HL-60 (cell line): ENCODE measurements at regions not wholly inside any gene's neighbourhood (a gene's known extent, or its start where the extent isn't known, plus 50 kb on each side); places are given as distances from the start of the nearest gene placed in this dataset.
"Not testable (repeated sequence)": the region's sequence is repeated elsewhere in the genome, so short reads cannot be mapped to it uniquely, and the experiment has no call there.

Source experiments
- DNase-seq, 2 experiments: peaks; one replicate each; pipeline ENCODE4 v3.0.0-alpha.2; 2010 to 2020; ENCODE audit warnings: low read depth in 1 of 2, low spot score in 1 of 2
- H3K27ac ChIP-seq: fragments of 250-450 bp; sonication (Bioruptor Pico); replicated peaks from 2 replicates; pipeline ENCODE4 v1.5.1; 2020; ENCODE audit warnings: mild to moderate bottlenecking, moderate library complexity
- H3K27me3 ChIP-seq: fragments of 250-450 bp; sonication (Bioruptor Pico); 2 replicates; pipeline ENCODE4 v1.5.1; 2021; ENCODE audit warnings: mild to moderate bottlenecking, moderate library complexity; ENCODE audit not compliant: insufficient read depth, poor library complexity, severe bottlenecking
- H3K4me3 ChIP-seq: replicated peaks from 2 replicates; pipeline ENCODE4 v1.5.1; 2011; ENCODE audit warnings: mild to moderate bottlenecking, control low read depth, low read length; ENCODE audit not compliant: insufficient read depth
- GABPA ChIP-seq: IDR thresholded peaks from 2 replicates; pipeline ENCODE4 v1.6.1; 2012; ENCODE audit warnings: low read depth
- POLR2AphosphoS5 ChIP-seq: IDR thresholded peaks from 2 replicates; pipeline ENCODE4 v1.6.1; 2012; ENCODE audit warnings: low read depth
- SPI1 ChIP-seq: IDR thresholded peaks from 2 replicates; pipeline ENCODE4 v1.6.1; 2012; ENCODE audit warnings: low read depth, mild to moderate bottlenecking, borderline replicate concordance
- TF ChIP-seq, protein P1 (sequence below): IDR thresholded peaks from 2 replicates; pipeline ENCODE4 v1.6.1; 2012; ENCODE audit warnings: low read depth; ENCODE audit not compliant: insufficient replicate concordance
- TF ChIP-seq, protein P2 (sequence below): IDR thresholded peaks from one replicate; pipeline ENCODE4 v1.5.1; 2011; ENCODE audit warnings: low read length, control low read depth, inconsistent platforms; ENCODE audit not compliant: insufficient read depth

DNA sequence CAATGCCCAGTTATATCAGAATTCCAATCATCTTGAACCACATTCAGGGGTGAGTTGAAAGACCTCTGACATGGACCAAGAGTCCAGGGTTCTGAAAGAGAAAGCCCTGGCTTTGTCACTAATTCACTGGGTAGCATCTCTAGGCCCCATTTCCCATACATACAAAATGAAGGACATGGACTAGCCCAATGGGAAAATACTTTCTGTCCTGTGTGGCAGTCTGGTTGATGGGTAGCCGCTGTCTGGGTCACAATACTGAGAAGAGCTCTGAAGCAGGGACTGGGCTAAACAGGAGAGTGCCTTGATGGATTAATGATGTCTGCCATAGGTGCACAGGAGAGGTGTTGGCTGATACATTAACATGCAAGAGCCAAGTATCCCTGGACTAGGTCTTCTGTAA lies 214.3 kb downstream of the RAB11FIP4 start:
- Histone ChIP-seq H3K4me3 (no peak overlapping the region), H3K27ac (no peak overlapping the region), H3K27me3 (no peaks in the 10 kb centered on the region)
- TF ChIP-seq, protein P1, sequence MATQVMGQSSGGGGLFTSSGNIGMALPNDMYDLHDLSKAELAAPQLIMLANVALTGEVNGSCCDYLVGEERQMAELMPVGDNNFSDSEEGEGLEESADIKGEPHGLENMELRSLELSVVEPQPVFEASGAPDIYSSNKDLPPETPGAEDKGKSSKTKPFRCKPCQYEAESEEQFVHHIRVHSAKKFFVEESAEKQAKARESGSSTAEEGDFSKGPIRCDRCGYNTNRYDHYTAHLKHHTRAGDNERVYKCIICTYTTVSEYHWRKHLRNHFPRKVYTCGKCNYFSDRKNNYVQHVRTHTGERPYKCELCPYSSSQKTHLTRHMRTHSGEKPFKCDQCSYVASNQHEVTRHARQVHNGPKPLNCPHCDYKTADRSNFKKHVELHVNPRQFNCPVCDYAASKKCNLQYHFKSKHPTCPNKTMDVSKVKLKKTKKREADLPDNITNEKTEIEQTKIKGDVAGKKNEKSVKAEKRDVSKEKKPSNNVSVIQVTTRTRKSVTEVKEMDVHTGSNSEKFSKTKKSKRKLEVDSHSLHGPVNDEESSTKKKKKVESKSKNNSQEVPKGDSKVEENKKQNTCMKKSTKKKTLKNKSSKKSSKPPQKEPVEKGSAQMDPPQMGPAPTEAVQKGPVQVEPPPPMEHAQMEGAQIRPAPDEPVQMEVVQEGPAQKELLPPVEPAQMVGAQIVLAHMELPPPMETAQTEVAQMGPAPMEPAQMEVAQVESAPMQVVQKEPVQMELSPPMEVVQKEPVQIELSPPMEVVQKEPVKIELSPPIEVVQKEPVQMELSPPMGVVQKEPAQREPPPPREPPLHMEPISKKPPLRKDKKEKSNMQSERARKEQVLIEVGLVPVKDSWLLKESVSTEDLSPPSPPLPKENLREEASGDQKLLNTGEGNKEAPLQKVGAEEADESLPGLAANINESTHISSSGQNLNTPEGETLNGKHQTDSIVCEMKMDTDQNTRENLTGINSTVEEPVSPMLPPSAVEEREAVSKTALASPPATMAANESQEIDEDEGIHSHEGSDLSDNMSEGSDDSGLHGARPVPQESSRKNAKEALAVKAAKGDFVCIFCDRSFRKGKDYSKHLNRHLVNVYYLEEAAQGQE = no peak
- TF ChIP-seq GABPA (no peak), POLR2AphosphoS5 (no peak), SPI1 (no peak)
- TF ChIP-seq, protein P2, sequence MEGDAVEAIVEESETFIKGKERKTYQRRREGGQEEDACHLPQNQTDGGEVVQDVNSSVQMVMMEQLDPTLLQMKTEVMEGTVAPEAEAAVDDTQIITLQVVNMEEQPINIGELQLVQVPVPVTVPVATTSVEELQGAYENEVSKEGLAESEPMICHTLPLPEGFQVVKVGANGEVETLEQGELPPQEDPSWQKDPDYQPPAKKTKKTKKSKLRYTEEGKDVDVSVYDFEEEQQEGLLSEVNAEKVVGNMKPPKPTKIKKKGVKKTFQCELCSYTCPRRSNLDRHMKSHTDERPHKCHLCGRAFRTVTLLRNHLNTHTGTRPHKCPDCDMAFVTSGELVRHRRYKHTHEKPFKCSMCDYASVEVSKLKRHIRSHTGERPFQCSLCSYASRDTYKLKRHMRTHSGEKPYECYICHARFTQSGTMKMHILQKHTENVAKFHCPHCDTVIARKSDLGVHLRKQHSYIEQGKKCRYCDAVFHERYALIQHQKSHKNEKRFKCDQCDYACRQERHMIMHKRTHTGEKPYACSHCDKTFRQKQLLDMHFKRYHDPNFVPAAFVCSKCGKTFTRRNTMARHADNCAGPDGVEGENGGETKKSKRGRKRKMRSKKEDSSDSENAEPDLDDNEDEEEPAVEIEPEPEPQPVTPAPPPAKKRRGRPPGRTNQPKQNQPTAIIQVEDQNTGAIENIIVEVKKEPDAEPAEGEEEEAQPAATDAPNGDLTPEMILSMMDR = no peak
- DNase-seq = no peak

DNA sequence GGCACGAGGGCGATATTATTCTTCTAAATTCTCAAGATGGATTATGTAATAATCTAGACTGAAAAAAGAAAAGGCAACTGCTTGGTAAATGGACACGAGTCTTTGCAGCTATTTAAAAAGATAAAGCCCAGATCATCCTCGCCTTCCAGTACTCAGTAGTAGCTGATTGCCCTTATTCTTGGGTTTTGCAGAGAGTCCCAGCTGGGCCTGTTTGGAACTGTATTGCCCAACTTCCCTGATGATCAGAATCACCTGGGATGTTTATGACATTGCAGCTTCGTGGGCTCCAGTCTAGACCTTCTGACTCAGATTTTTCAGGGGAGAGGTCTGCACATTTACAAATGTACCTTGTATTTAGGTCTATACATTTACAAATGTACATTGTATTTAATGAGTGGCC lies 213.5 kb downstream of the RAB11FIP4 start:
- Histone ChIP-seq H3K4me3 (no peak overlapping the region), H3K27me3 (no peaks in the 10 kb centered on the region)

DNA sequence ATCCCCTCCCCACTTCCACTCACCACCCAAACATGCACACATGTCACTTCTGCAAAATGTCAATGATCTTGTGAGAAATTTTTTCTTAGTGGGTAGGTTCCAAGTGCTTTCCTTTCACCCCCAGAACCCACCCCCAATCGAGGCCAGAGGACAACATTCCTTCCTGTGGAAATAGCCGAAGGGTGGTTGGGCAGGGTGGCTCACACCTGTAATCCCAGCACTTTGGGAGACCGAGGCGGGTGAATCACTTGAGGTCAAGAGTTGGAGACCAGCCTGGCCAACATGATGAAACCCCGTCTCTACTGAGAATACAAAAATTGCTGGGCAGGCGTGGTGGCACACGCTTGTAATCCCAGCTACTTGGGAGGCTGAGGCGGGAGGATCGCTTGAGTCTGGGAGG lies 208.7 kb downstream of the RAB11FIP4 start:
- not testable (repeated sequence) for H3K27me3 ChIP-seq, H3K27ac ChIP-seq, H3K4me3 ChIP-seq, DNase-seq

More for the DNA sequence above, 213.5 kb downstream of the RAB11FIP4 start:
- TF ChIP-seq, protein P1 = no peak
- TF ChIP-seq GABPA (no peak), POLR2AphosphoS5 (no peak), SPI1 (no peak)
- TF ChIP-seq, protein P2 = no peak
- no peak for DNase-seq
- H3K27ac ChIP-seq = no peak overlapping the region

DNA sequence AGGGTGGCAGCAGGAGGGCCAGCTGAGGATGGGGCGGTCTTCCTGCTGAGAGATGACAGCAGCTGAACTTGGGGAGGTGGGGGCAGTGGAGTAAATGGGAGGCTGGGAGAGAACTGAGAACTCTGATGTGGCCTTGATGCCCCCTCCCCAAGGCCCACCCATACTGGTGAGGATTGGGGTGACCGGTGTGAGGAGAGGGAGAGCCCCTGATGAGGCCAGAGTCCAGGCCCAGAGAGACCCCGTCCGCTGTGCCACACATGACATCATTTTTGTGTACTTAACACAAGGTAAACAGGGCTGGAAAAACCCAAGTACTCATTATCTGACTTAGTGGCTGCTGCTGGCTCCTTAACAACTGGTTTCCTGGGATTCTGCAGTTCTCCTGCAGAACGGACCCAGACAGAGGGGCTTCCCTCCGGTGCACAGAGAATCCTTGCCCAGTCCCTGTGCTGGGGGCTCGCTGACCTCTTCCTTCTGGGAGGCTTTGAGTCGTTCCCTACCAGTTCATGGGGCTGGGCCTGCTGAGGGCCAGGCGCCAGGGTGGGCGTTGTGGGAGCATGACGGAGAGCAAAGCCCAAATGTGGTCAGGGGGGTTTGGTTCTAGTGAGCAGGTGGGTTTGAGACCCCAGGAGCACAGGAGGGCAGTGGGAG lies 207.6 kb downstream of the RAB11FIP4 start:
- TF ChIP-seq, protein P1 = no peak
- TF ChIP-seq GABPA (no peak), SPI1 (no peak), POLR2AphosphoS5 (no peak)
- TF ChIP-seq, protein P2 = no peak

More for the DNA sequence above, 207.6 kb downstream of the RAB11FIP4 start:
- no peaks in the 10 kb centered on the region for H3K27me3 ChIP-seq
- H3K27ac ChIP-seq = no peak overlapping the region
- no peak for DNase-seq
- H3K4me3 ChIP-seq = no peak overlapping the region
